ENCODE measurements at regions not wholly inside any gene's neighbourhood (a gene's known extent, or its start where the extent isn't known, plus 50 kb on each side); places are given as distances from the start of the nearest gene placed in this dataset.

- peak overlapping the region in 1 of 2 donors; percentile 46 for H3K27ac ChIP-seq
- H3K4me3 ChIP-seq, result no peak overlapping the region
- DNase-seq (ENCODE audit: low spot score), result no peak
- no peak for TF ChIP-seq CTCF (IDR thresholded peaks at IDR 0.05)
Observed at GRCh38 chr2:121977326-121977725, 221.9 kb downstream of the TSN start.

GRCh38 chr2:121992700-121993099, 237.2 kb downstream of the TSN start:
- no peak overlapping the region for H3K27ac ChIP-seq
- no peak for TF ChIP-seq CTCF (IDR thresholded peaks at IDR 0.05)
- H3K4me3 ChIP-seq, result no peak overlapping the region
- no peak for DNase-seq (ENCODE audit: low spot score)

GRCh38 chr2:121993682-121994081, 238.2 kb downstream of the TSN start:
- TF ChIP-seq CTCF (IDR thresholded peaks at IDR 0.05), result no peak
- no peak overlapping the region for H3K4me3 ChIP-seq
- no peak for DNase-seq (ENCODE audit: low spot score)
- no peak overlapping the region for H3K27ac ChIP-seq

- no peak overlapping the region for H3K4me3 ChIP-seq
- DNase-seq (ENCODE audit: low spot score), result no peak
- no peak for TF ChIP-seq CTCF (IDR thresholded peaks at IDR 0.05)
- H3K27ac ChIP-seq, result no peak overlapping the region
Observed at GRCh38 chr2:121994238-121995206, 239.1 kb downstream of the TSN start.

GRCh38 chr2:121998751-121999150, 243.3 kb downstream of the TSN start:
- H3K27ac ChIP-seq, result no peak overlapping the region
- TF ChIP-seq CTCF (IDR thresholded peaks at IDR 0.05), result no peak
- no peak overlapping the region for H3K4me3 ChIP-seq
- DNase-seq (ENCODE audit: low spot score), result no peak

GRCh38 chr2:121999264-121999663, 243.8 kb downstream of the TSN start:
- no peak for TF ChIP-seq CTCF (IDR thresholded peaks at IDR 0.05)
- Histone ChIP-seq H3K4me3 (no peak overlapping the region), H3K27ac (no peak overlapping the region)
- no peak for DNase-seq (ENCODE audit: low spot score)
